HG03060 (cell line): ENCODE measurements at regions not wholly inside any gene's neighbourhood (a gene's known extent, or its start where the extent isn't known, plus 50 kb on each side); places are given as distances from the start of the nearest gene placed in this dataset.

Experiments used
- ATAC-seq: cut with Tn5 transposase; IDR thresholded peaks from one replicate; pipeline ENCODE4 v1.9.1; 2021; ENCODE audit warnings: low read depth, moderate number of reproducible peaks; ENCODE audit not compliant: unreplicated experiment

GRCh38 chr6:147022041-147022440 lies 182.2 kb upstream of the STXBP5 start:
- no peak for ATAC-seq

GRCh38 chr6:147023148-147023547 lies 181.1 kb upstream of the STXBP5 start:
- ATAC-seq: no peak

DNA sequence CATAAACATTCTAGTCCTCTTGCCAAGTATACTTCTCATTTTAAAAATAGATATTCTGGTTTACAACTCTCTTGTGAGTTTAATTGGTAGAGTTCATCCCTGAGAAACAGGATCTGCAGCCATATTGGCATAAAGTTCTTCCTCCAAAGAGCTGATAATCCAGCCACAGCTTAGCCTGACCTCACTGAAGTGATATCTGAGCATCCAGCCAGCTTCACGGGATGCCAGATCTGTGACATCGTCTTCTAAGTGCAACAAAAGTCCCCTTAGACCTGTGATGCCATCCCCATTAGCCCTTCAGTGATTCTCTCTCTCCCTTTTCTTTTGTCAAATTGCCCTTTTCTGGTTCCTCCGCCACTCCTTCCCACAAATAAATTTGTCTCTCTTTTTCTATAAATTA lies 180.6 kb upstream of the STXBP5 start:
- no peak for ATAC-seq

GRCh38 chr6:147029923-147030322 lies 174.3 kb upstream of the STXBP5 start:
- ATAC-seq: no peak

DNA sequence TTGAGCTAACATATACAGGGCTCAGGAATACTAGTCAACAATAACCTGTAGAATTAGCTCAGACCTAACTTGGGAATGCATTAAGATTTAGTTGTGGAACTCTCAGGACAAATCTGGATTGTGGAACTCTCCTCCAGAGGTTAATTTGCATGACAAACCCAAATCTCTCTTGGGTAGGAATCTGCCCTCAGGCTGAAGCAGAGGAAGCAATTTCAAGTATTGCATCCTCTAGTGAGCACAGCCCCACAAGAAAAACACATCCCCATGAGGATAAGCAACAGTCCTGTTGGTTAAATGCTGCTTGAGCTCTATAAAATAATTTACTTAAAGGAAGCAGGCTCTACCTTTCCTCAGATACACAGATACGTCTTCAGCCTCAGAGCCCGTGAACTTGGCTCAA lies 170.9 kb upstream of the STXBP5 start:
- no peak for ATAC-seq

- ATAC-seq: no peak
Observed at GRCh38 chr6:147035886-147036285, 168.3 kb upstream of the STXBP5 start.

- ATAC-seq: no peak
Observed at GRCh38 chr6:147037881-147038280, 166.3 kb upstream of the STXBP5 start.

- no peak for ATAC-seq
Observed at GRCh38 chr6:147040121-147040910, 163.9 kb upstream of the STXBP5 start.

DNA sequence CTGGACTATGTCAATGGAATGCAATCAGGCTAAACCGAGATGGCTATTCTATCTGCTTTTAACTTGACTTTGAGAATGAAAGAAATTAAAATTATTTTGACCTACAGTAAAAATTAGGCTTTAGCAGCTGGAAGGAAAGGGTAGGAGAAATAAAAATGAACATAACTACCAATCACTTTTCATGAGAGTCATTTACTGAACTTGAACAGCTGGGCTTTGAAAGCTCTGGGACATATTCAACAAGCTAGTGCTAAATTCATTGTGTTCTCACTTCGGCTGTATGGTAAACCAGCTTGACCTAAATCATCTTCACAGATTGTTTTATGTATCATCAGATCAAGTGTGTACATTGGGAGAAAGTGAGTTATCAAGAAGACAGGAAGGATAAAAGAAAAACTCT lies 161.5 kb upstream of the STXBP5 start:
- no peak for ATAC-seq

DNA sequence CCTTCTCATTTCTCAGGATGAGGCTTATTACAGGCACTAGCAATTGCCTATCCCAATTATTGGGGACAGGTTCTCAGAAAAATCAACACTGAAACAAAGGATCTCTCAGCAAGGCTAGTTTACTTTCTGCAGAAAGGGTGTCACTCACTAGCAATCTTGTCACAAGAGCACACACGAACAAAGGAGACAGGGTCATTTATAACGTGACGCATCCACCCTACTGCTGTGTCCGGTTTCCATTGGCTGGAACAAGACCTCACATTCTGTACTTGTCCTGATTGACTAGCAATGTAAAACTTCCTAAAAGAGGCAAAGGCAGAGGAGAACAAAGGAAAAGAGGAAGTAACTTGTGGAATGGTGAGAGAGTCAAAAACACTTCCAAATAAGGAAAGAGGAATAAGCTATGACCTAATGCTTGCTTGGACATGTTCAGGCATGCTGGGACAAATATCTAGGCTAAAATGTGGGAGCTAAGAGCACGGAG lies 160.2 kb upstream of the STXBP5 start:
- ATAC-seq: no peak

- no peak for ATAC-seq
Observed at GRCh38 chr6:147046141-147046877, 157.9 kb upstream of the STXBP5 start.

DNA sequence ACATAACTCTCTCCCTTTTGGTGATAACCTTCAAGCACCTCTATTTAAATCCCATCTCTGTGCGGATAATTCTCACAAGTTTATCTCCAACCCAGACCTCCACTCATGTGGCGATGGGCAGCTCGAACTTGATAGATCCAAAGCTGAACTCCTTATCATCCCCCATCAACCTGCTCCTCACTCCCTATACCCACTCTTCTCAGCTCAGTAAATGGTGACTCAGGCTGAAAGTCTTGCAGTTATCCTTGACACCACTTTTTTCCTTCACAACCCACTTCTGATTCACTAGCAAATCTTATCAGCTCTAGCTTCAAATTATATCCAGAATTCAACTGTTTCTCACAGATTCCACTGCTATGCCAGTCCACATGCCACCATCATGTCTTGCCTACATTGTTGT lies 155.3 kb upstream of the STXBP5 start:
- ATAC-seq: no peak

- ATAC-seq: no peak
Observed at GRCh38 chr6:147053311-147053921, 150.8 kb upstream of the STXBP5 start.

DNA sequence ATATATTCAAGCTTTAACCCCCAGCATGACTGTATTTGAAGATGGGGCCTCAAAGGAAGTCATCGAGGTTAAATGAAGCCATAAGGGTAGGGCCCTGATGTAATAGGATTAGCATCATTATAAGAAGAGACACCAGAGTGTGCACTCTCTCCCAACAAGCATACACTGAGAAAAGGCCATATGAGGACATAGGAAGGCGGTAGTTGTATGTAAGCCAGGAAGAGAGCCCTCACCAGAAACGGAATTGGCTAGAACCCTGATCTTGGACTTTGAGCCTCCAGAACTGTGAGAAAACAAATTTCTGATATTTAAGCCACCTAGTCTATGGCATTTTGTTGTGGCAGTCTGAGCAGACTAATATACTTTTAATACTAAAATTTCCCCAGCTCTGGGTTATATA lies 150.1 kb upstream of the STXBP5 start:
- no peak for ATAC-seq

- ATAC-seq: no peak
Observed at GRCh38 chr6:147054871-147055270, 149.3 kb upstream of the STXBP5 start.

- ATAC-seq: no peak
Observed at GRCh38 chr6:147055821-147056392, 148.3 kb upstream of the STXBP5 start.

GRCh38 chr6:147057188-147057587 lies 147.0 kb upstream of the STXBP5 start:
- ATAC-seq: no peak

DNA sequence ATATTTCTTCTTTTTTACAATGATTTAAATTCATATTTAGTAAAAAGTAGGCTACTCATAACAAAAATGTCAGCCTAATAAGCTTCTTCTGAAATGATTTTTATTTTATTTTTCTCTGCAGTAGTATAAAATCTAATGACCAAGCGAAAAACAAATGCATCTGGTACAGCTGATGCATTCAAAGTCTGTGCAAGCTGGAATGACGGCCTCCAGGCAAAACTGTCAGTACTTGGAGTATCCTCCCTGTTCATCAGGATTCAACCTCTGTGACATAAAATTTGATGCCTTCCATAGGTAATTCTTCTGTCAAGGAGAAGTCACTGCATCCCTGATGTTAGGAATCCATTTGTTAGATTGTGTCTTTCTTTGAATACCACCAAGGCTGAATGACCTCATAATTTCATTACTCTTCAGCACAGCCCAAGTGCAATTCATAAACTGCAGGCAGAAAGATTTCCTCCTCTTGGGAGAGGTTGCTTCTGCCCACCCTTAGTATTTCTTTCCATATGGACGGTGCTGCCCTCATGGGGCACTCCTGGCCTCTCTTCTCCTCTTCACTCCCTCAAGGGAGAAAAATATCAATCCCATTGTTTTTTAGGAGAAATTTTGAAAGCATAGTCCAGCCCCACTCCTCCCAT lies 146.4 kb upstream of the STXBP5 start:
- ATAC-seq: no peak

DNA sequence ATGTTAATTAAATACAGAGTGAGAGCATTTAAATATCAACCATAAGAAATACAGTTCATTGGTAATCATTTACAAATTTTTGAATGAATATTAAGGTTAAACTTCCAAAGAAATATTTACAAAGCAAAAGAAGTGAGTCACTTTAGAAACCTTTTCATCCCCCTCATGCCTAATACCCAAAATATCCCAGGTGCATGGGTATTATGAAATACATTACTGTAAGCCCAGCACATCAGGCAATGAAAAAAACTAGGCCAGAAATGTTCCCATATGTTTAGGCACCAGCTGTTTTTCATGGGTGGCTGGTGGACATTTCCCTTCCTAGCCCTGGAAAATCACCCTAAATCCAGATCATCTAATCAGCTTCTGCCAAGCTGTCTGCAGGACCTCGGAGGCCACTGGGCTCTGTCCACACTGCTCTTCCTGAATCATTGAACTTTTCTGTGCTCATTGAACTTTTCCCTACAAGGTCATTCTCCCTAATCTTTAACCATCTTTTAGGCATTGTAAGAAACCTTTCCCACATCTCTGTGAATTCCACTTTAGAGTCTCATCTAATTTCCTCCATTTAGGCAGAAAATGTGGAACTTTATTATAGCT lies 145.3 kb upstream of the STXBP5 start:
- ATAC-seq: no peak

- no peak for ATAC-seq
Observed at GRCh38 chr6:147060636-147061035, 143.6 kb upstream of the STXBP5 start.
